K562 (cell line): ENCODE measurements at regions not wholly inside any gene's neighbourhood (a gene's known extent, or its start where the extent isn't known, plus 50 kb on each side); places are given as distances from the start of the nearest gene placed in this dataset.

Source experiments
- NFYB ChIP-seq: IDR thresholded peaks from 2 replicates; pipeline ENCODE4 v1.6.1; 2011; ENCODE audit warnings: mild to moderate bottlenecking, moderate library complexity; ENCODE audit not compliant: insufficient read length; ENCODE audit errors: extremely low read depth
- TCF3 ChIP-seq: sonication (generic); formaldehyde crosslinking; IDR thresholded peaks from 2 replicates; pipeline ENCODE4 v1.4.0; 2020; ENCODE audit warnings: mild to moderate bottlenecking, missing genetic modification reagents
- U2AF1 ChIP-seq: fragments of 200-400 bp; formaldehyde crosslinking; optimal IDR thresholded peaks from 2 replicates; pipeline ENCODE3; 2017; ENCODE audit warnings: mild to moderate bottlenecking, low read depth, low read length, moderate library complexity
- ZNF280B ChIP-seq: fragments of 250-450 bp; sonication (Bioruptor Pico); IDR thresholded peaks from 2 replicates; pipeline ENCODE4 v1.5.1; 2021; ENCODE audit warnings: mild to moderate bottlenecking
- TF ChIP-seq, protein P1 (sequence below), 3 experiments: IDR thresholded peaks in 2 of 3; conservative IDR thresholded peaks in 1 of 3; 2 replicates each; pipeline ENCODE4 v1.5.1; 2011 to 2012; ENCODE audit warnings: low read length in 3 of 3, mild to moderate bottlenecking in 3 of 3, control low read depth in 2 of 3, improper control_type of control experiment in 1 of 3, inconsistent platforms in 1 of 3, low read depth in 1 of 3, mixed read lengths in 1 of 3, moderate library complexity in 1 of 3; ENCODE audit not compliant: insufficient read depth in 2 of 3

- TF ChIP-seq, protein P1, sequence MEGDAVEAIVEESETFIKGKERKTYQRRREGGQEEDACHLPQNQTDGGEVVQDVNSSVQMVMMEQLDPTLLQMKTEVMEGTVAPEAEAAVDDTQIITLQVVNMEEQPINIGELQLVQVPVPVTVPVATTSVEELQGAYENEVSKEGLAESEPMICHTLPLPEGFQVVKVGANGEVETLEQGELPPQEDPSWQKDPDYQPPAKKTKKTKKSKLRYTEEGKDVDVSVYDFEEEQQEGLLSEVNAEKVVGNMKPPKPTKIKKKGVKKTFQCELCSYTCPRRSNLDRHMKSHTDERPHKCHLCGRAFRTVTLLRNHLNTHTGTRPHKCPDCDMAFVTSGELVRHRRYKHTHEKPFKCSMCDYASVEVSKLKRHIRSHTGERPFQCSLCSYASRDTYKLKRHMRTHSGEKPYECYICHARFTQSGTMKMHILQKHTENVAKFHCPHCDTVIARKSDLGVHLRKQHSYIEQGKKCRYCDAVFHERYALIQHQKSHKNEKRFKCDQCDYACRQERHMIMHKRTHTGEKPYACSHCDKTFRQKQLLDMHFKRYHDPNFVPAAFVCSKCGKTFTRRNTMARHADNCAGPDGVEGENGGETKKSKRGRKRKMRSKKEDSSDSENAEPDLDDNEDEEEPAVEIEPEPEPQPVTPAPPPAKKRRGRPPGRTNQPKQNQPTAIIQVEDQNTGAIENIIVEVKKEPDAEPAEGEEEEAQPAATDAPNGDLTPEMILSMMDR (IDR thresholded peaks at IDR 0.05 in 2 of 3, conservative IDR thresholded peaks at IDR 0.05 in 1 of 3; ENCODE audit: insufficient read depth in 2 of 3, low read depth in 1 of 3, low read length in 3 of 3) = no peak
- no peak for TF ChIP-seq NFYB
- no peak for TF ChIP-seq TCF3 (CRISPR knock-in tag)
- no peak for TF ChIP-seq ZNF280B
- no peak for TF ChIP-seq U2AF1
These were observed 315.0 kb downstream of the PTPRU start for GRCh38 chr1:29551123-29551936.
